Neural cell (in vitro differentiated cells): ENCODE measurements at regions not wholly inside any gene's neighbourhood (a gene's known extent, or its start where the extent isn't known, plus 50 kb on each side); places are given as distances from the start of the nearest gene placed in this dataset.

ENCODE experiments used
- H2AFZ ChIP-seq: fragments of 200-600, 300-800 bp; sonication (generic), shearing (Covaris generic); 2 replicates; pipeline ENCODE4 v1.6.0; 2014; ENCODE audit warnings: low read depth, mild to moderate bottlenecking, antibody characterized with exemption, low read length, moderate library complexity
- H3F3A ChIP-seq: fragments of 200-600 bp; shearing (Covaris generic); 2 replicates; pipeline ENCODE4 v1.6.1; 2016; ENCODE audit warnings: mild to moderate bottlenecking, moderate library complexity, mixed read lengths, antibody characterized with exemption, low read length; ENCODE audit not compliant: insufficient read depth, poor library complexity, severe bottlenecking
- H3K27ac ChIP-seq: fragments of 200-600, 300-800 bp; sonication (generic), shearing (Covaris generic); 2 replicates; pipeline ENCODE4 v1.5.1; 2014; ENCODE audit warnings: mild to moderate bottlenecking, low read length, moderate library complexity
- H3K27me3 ChIP-seq: fragments of 300-800, 200-600 bp; sonication (generic), shearing (Covaris generic); 2 replicates; pipeline ENCODE4 v1.6.0; 2014; ENCODE audit warnings: mild to moderate bottlenecking, low read depth, low read length, moderate library complexity; ENCODE audit not compliant: insufficient read depth
- H3K36me3 ChIP-seq: fragments of 300-800, 200-600 bp; sonication (generic), shearing (Covaris generic); 2 replicates; pipeline ENCODE4 v1.5.1; 2014; ENCODE audit warnings: mild to moderate bottlenecking, antibody characterized with exemption, low read length, moderate library complexity; ENCODE audit not compliant: insufficient read depth
- H3K4me2 ChIP-seq: fragments of 300-800, 200-600 bp; sonication (generic), shearing (Covaris generic); 2 replicates; pipeline ENCODE4 v1.6.0; 2014; ENCODE audit warnings: mild to moderate bottlenecking, low read length
- H3K4me3 ChIP-seq: fragments of 300-800, 200-600 bp; sonication (generic), shearing (Covaris generic); 2 replicates; pipeline ENCODE4 v1.5.1; 2014; ENCODE audit warnings: mild to moderate bottlenecking, low read length, moderate library complexity
- H3K79me2 ChIP-seq: fragments of 200-600 bp; shearing (Covaris generic); replicated peaks from 2 replicates; pipeline ENCODE4 v1.6.0; 2014; ENCODE audit warnings: mild to moderate bottlenecking, low read length, moderate library complexity; ENCODE audit not compliant: insufficient read depth
- H3K9ac ChIP-seq: fragments of 300-800, 200-600 bp; sonication (generic), shearing (Covaris generic); 2 replicates; pipeline ENCODE4 v1.6.1; 2016; ENCODE audit warnings: mild to moderate bottlenecking, low read length, mixed read lengths
- H3K9me2 ChIP-seq: fragments of 200-600 bp; shearing (Covaris generic); 2 replicates; pipeline ENCODE4 v1.6.1; 2016; ENCODE audit warnings: mild to moderate bottlenecking, low read length, mixed read lengths; ENCODE audit not compliant: insufficient read depth
- H3K9me3 ChIP-seq: fragments of 200-600, 300-800 bp; sonication (generic), shearing (Covaris generic); 2 replicates; pipeline ENCODE4 v1.6.1; 2016; ENCODE audit warnings: mild to moderate bottlenecking, mixed run types, low read length, moderate library complexity, mixed read lengths
- H4K20me1 ChIP-seq: fragments of 200-600 bp; shearing (Covaris generic); 2 replicates; pipeline ENCODE4 v1.6.1; 2016; ENCODE audit warnings: mild to moderate bottlenecking, mixed run types; ENCODE audit not compliant: insufficient read depth
- EP300 ChIP-seq: fragments of 450-650 bp; conservative IDR thresholded peaks from 2 replicates; pipeline ENCODE4 v1.6.1; 2014; ENCODE audit warnings: antibody characterized with exemption, mild to moderate bottlenecking, moderate library complexity; ENCODE audit not compliant: poor library complexity, severe bottlenecking
- EZH2 ChIP-seq: fragments of 200-600, 300-800 bp; shearing (Covaris generic), sonication (generic); IDR thresholded peaks from 2 replicates; pipeline ENCODE4 v1.6.1; 2014; ENCODE audit warnings: antibody characterized with exemption, low read length, borderline replicate concordance, mild to moderate bottlenecking; ENCODE audit not compliant: insufficient read depth, poor library complexity, severe bottlenecking
- MXI1 ChIP-seq: fragments of 450-650 bp; conservative IDR thresholded peaks from 2 replicates; pipeline ENCODE4 v1.6.1; 2014; ENCODE audit warnings: antibody characterized with exemption, mild to moderate bottlenecking; ENCODE audit not compliant: poor library complexity, severe bottlenecking
- POLR2AphosphoS5 ChIP-seq: IDR thresholded peaks from 2 replicates; pipeline ENCODE4 v1.6.1; 2012
- RAD21 ChIP-seq: fragments of 450-650 bp; conservative IDR thresholded peaks from 2 replicates; pipeline ENCODE4 v1.6.1; 2014; ENCODE audit warnings: antibody characterized with exemption, mild to moderate bottlenecking, moderate library complexity
- SMC3 ChIP-seq: fragments of 450-650 bp; conservative IDR thresholded peaks from 2 replicates; pipeline ENCODE4 v1.6.1; 2014; ENCODE audit warnings: antibody characterized with exemption, mild to moderate bottlenecking, moderate library complexity; ENCODE audit not compliant: poor library complexity
- TAF1 ChIP-seq: IDR thresholded peaks from 2 replicates; pipeline ENCODE4 v1.6.1; 2012; ENCODE audit warnings: low read depth
- TF ChIP-seq, protein P1 (sequence below): fragments of 450-650 bp; IDR thresholded peaks from 2 replicates; pipeline ENCODE4 v1.5.1; 2014; ENCODE audit warnings: antibody characterized with exemption, mild to moderate bottlenecking, moderate library complexity; ENCODE audit not compliant: poor library complexity, severe bottlenecking
- TF ChIP-seq, protein P2 (sequence below): IDR thresholded peaks from 2 replicates; pipeline ENCODE4 v1.6.1; 2012; ENCODE audit warnings: borderline replicate concordance

DNA sequence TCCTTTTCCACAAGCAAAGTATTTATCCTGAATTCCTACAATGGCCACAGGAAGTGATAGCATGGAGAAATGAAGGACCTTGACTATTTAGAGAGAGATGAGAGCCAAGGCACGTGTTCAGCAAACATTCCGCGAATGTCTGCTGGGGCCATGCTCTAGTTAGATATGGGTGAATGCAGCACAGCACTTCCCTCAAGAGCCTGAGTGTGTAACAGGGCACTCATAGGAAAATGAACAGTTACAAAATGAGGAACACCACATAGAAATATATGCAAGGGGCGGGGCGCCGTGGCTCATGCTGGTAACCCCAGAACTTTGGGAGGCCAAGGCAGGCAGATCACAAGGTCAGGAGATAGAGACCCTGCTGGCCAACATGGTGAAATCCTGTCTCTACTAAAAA lies 406.9 kb downstream of the NR2F2 start:
- Histone ChIP-seq H3K79me2 (no peaks in the 10 kb centered on the region), H3K9me3 (no peaks in the 10 kb centered on the region), H3K27me3 (peaks cover 95% of the 10 kb centered on the region), H3K9me2 (no peaks in the 10 kb centered on the region), H4K20me1 (no peaks in the 10 kb centered on the region), H3K9ac (no peak overlapping the region), H3K4me2 (no peak overlapping the region), H3K4me3 (no peak overlapping the region), H3K36me3 (no peaks in the 10 kb centered on the region), H3F3A (no peaks in the 10 kb centered on the region), H2AFZ (no peak overlapping the region), H3K27ac (no peak overlapping the region)
- TF ChIP-seq SMC3 (no peak), TAF1 (no peak), POLR2AphosphoS5 (no peak), EZH2 (no peak), EP300 (no peak), RAD21 (no peak), MXI1 (no peak)
- TF ChIP-seq, protein P1, sequence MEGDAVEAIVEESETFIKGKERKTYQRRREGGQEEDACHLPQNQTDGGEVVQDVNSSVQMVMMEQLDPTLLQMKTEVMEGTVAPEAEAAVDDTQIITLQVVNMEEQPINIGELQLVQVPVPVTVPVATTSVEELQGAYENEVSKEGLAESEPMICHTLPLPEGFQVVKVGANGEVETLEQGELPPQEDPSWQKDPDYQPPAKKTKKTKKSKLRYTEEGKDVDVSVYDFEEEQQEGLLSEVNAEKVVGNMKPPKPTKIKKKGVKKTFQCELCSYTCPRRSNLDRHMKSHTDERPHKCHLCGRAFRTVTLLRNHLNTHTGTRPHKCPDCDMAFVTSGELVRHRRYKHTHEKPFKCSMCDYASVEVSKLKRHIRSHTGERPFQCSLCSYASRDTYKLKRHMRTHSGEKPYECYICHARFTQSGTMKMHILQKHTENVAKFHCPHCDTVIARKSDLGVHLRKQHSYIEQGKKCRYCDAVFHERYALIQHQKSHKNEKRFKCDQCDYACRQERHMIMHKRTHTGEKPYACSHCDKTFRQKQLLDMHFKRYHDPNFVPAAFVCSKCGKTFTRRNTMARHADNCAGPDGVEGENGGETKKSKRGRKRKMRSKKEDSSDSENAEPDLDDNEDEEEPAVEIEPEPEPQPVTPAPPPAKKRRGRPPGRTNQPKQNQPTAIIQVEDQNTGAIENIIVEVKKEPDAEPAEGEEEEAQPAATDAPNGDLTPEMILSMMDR = no peak
- TF ChIP-seq, protein P2, sequence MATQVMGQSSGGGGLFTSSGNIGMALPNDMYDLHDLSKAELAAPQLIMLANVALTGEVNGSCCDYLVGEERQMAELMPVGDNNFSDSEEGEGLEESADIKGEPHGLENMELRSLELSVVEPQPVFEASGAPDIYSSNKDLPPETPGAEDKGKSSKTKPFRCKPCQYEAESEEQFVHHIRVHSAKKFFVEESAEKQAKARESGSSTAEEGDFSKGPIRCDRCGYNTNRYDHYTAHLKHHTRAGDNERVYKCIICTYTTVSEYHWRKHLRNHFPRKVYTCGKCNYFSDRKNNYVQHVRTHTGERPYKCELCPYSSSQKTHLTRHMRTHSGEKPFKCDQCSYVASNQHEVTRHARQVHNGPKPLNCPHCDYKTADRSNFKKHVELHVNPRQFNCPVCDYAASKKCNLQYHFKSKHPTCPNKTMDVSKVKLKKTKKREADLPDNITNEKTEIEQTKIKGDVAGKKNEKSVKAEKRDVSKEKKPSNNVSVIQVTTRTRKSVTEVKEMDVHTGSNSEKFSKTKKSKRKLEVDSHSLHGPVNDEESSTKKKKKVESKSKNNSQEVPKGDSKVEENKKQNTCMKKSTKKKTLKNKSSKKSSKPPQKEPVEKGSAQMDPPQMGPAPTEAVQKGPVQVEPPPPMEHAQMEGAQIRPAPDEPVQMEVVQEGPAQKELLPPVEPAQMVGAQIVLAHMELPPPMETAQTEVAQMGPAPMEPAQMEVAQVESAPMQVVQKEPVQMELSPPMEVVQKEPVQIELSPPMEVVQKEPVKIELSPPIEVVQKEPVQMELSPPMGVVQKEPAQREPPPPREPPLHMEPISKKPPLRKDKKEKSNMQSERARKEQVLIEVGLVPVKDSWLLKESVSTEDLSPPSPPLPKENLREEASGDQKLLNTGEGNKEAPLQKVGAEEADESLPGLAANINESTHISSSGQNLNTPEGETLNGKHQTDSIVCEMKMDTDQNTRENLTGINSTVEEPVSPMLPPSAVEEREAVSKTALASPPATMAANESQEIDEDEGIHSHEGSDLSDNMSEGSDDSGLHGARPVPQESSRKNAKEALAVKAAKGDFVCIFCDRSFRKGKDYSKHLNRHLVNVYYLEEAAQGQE = no peak

DNA sequence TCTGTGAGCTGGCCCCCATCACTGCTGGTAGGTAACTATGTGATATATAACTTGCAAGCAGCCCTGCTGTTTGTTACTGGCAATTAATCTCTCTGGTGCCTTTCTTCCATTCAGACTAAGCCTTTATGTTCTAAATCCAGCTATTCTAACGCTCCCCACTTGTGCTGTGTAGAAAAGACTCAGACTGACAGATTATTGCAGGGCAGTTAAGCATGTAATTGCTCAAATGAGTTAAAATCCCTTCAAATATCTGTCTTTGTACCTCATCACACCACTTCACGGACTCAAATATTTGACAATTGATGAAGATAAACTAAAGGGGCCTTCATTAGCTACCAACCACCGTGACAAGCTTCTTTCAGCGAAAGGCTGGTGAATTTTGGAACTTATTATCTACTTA lies 416.2 kb downstream of the NR2F2 start:
- Histone ChIP-seq H3K27ac (no peak overlapping the region), H3K79me2 (no peaks in the 10 kb centered on the region), H3K36me3 (no peaks in the 10 kb centered on the region), H4K20me1 (no peaks in the 10 kb centered on the region), H3K9me3 (no peaks in the 10 kb centered on the region), H3K9me2 (no peaks in the 10 kb centered on the region), H3K4me3 (no peak overlapping the region), H3K9ac (no peak overlapping the region), H3K27me3 (peaks cover 97% of the 10 kb centered on the region), H3K4me2 (no peak overlapping the region), H2AFZ (no peak overlapping the region), H3F3A (no peaks in the 10 kb centered on the region)
- TF ChIP-seq SMC3 (no peak), POLR2AphosphoS5 (peak; percentile 18)
- TF ChIP-seq, protein P2 = no peak
